NCI-H128 (cell line): ENCODE measurements at regions not wholly inside any gene's neighbourhood (a gene's known extent, or its start where the extent isn't known, plus 50 kb on each side); places are given as distances from the start of the nearest gene placed in this dataset.

ENCODE experiments used
- DNase-seq: peaks from one replicate; lab custom pipeline; 2025; ENCODE audit not compliant: unreplicated experiment; lab: John Stamatoyannopoulos, UW

DNA sequence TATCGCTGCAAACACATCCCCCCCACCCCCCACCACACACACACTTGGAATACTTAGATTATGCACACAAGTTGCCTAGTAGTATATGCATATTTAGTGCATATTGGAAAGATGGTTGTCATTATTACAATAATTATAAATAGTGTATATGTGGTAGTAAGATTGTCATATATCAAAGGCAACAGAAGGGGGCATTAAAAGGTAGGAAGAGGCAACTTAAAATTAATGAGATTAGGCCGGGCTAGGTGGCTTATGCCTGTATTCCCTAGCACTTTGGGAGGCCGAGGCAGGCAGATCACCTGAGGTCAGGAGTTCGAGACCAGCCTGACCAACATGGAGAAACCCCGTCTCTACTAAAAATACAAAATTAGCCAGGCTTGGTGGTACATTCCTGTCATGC is 52.1 kb downstream of the GSC start:
- no peak for DNase-seq

DNA sequence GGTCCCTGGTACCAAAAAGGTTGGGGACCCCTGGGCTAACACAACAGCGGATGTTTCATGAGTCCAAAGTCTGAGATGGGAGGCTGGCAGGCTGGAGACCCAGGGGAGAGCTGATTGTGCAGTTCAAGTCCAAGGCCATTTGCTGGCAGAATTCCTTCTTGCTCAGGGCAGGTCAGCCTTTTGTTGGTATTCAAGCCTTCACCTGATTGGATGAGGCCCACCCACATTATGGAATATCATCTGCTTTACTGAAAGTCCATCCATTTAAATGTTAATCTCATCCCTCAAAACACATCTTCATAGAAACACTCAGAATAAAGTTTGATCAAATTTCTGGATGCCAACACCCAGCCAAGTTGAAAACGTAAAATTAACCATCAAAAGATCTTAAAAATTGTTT is 52.9 kb downstream of the GSC start:
- DNase-seq: no peak

DNA sequence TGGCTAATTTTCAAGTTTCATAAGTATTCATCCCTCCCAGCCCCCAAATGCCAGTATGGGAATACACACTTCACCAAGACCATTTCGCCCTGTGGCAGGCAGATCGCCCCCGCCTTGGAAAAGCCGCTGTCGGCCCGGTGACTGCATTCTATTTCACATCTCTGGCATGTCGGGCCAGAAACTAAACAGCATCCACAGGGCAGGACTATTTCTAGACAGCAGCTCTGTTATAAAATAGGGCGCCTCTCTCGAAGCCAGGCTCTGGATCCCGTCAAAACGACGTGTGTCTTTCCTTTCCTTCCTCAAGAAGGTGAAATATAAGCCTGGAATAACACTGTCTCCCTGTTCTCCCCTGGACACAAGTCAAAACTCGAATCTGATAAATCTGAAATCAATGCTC is 56.8 kb downstream of the GSC start:
- no peak for DNase-seq

DNA sequence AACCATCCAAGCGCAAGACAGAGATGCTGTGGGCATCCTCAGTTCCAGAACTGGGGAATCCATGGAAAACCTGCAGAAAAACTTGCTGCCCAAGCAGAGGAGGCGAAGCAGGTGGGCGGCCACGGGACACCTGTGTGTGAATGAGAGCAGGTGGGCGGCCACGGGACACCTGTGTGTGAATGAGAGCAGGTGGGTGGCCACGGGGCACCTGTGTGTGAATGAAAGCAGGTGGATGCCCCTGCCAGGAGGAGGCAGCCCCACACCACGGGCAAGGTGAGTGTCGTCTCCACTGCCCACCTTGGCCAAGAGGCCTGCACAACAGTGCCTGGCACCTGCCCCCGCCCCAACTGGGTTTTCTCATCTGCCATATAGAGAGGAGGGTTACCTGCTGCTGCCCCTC is 59.2 kb downstream of the GSC start:
- DNase-seq: no peak

DNA sequence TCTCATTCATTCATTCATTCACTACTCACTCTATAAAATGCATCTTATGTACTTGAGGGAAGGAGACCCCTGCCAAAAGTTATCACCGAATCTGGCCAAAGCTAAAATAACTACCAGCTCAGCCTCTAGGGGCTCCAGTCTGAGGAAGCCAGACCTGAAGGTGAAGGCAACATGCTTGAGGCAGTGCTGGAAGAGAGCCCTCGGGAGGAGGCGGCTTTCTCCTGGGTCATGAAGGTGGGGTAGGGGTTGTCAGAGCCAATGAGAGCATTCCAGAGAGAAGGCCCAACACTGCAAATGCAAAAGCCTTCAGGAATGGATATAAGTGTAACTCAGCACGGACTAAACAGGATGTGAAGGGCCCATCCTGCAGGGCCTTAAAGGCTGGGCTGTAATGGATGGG is 62.4 kb downstream of the GSC start:
- DNase-seq: no peak

DNA sequence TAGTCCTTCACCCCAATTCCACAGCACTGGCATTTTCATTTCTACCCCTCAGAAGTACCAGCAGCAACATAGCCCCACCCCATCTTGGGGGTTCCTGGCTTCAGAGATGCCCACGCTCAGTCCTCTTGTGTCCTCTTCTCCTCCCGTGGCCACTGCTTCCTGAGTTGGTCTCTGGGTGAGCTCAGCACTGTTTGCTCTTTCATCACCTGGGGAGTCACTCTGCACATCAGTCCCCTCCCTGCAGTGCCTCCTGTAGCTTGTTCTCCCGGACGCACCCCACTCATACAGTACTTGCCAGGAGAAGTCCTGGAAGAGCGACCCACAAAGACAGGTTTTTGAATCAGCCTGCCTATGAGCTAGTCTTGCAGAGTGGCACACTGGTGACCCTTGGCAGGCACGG is 63.8 kb downstream of the GSC start:
- no peak for DNase-seq

DNA sequence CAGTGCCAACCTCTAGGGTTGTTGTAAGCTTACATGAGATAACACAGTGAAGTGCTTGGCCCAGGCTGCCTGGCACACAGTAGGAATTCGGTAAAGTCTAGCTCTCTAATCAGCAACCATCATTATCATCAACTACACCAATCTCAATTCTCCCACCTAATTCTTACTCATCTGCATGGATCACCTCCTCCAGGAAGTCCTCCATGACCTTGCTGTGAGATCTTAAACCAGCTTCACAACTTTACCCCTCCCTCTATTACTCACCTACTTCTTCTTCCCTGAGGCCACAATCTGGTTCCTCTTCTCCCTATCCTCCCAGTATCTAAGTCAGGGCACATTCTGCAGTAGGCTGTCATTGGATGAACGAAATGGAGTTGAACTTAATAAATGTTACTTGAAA is 67.3 kb downstream of the GSC start:
- DNase-seq: no peak

DNA sequence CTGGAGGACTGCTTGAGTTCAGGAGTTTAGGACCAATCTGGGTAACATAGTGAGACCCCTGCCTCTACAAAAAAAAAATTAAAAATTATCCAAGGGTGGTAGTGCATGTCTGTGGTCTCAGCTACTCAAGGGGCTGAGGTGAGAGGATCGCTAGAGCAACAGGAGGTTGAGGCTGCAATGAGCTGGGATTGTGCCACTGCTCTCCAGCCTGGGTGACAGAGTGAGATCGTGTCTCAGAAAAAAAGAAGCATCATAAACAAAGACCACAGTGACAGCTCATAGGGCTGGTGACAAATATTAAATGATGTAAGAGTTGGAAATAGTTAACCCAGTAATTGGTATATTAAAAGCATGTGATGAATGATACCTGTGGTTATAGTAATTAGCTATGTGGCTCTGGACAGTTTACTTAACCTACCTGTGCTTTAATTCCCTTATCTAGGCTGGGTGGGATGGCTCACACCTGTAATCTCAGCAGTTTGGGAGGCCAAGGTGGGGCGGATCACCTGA is 68.0 kb downstream of the GSC start:
- no peak for DNase-seq

DNA sequence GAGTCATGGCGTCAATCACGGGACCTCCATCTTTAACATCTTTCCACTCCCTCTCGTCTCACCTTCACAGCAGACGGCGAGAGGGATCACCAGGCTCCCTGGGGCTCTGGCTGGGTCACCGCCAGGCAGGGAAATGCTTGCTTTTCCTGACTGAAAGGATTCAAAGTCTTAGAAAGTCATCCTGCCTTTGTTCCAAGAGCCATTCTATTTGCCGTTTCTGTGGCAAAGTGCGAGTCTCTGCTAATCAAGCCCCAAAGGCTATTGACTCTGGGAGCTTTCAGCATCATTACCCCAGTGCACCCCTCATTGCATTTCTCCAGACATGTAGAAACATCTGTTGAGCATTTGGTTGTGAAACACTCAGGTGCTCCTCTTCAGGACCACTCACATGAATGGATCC is 69.6 kb downstream of the GSC start:
- DNase-seq: no peak

DNA sequence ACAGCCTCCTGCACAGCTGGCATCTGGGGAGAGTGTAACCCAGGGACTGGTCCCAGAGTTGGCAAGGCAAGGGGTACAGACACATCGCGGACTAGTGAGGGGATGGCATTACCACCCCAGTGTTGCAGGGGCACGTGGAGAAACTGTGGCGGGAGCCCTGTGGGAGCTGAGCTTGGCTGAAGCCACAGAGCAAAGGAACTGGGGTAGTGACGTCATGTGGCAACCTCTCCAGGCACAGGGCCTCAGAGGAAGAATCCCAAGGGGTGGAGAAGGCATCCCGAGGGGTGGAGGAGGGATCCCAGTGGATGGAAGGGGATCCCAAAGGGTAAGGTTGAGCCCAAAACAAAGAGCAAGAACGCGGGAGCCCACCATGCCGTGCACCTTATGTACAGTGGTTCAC is 70.1 kb downstream of the GSC start:
- no peak for DNase-seq

DNA sequence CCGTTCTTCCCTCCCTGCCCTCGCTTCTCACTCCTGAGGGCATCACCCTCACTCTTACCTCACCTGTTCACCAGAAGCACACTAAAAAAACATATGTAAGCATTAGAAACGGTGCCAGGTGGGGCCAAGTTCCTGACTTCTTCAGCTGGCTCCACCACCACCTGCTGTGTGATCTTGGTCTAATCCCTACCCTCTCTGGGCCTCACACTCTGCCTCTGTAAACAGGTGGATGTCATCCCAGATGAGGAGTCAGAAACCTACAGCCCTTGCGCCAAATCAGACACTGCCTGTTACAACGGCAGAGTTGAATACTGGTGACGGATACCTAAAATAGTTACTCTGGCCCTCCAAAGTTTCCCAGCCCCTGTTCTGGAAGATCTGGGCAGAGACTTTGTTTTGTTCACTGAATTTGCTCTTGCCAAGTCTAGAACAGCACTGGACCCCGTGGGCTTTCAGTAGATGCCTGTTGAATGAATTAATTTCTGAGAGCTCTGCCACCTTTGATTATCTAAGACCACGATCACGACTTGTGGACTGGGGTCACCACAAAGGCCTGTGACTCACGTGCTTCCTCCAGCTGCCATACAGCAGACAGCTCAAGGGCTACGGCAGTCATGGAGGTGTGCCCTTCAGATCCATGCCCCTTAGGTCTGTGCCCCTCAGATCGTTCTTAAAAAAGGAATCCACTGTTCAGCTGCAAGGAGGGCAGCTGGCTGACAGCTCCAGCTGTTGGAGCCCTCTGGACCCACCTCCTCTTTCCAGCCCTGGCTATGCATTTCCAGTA is 71.9 kb downstream of the GSC start:
- DNase-seq: no peak

DNA sequence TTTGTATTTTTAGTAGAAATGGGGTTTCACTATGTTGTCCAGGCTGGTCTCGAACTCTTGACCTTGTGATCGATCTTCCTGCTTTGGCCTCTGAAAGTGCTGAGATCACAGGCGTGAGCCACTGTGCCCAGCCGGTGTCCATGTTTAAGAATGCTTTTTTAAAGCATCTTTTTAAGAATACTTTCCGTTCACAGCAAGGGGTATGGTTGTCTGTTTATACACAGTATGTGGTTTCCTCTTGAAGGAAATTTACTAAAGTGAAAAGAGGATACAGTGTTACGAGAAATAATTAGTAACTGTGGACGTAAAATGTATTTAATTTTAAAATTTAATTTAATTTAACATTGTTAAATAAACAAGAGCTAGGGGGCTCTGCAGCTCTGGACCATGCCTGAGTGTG is 73.4 kb downstream of the GSC start:
- DNase-seq: no peak

DNA sequence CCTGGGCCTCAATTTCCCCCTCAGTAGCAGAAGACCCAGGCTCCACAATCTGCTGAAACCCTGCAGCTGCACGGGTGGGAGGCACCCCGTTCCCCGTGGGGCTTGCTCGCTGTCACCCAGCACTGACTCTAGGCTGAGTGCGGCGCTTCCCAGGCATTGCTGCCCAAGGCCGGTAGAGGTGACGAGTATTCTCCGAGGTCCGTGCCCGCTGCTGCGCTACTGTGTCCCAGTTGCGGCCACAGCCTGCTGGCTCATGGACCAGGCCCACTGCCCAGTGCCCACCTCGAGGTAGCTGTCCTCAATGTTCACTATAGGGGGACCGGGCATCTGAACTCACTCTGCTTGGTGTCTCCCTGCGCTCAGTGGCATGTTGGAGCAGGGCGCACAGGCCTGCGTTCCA is 74.7 kb downstream of the GSC start:
- DNase-seq: no peak

DNA sequence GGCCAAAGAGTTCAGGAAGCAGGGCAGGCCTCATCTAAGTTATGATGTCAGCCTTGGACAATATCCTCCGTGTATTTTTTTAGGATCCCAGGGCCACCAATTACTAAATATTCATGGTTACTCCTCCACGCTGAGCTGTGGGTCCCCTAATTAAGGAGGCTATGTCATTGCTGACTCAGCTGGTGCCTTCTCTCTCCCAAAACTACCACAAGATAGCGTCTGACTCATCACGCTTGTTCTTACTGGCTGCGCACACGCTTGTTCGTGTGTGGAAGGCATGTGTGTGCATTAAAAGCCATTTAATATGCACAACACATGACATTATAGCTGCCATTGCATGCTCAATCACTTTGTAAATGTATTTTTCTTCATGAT is 78.3 kb downstream of the GSC start:
- no peak for DNase-seq

DNA sequence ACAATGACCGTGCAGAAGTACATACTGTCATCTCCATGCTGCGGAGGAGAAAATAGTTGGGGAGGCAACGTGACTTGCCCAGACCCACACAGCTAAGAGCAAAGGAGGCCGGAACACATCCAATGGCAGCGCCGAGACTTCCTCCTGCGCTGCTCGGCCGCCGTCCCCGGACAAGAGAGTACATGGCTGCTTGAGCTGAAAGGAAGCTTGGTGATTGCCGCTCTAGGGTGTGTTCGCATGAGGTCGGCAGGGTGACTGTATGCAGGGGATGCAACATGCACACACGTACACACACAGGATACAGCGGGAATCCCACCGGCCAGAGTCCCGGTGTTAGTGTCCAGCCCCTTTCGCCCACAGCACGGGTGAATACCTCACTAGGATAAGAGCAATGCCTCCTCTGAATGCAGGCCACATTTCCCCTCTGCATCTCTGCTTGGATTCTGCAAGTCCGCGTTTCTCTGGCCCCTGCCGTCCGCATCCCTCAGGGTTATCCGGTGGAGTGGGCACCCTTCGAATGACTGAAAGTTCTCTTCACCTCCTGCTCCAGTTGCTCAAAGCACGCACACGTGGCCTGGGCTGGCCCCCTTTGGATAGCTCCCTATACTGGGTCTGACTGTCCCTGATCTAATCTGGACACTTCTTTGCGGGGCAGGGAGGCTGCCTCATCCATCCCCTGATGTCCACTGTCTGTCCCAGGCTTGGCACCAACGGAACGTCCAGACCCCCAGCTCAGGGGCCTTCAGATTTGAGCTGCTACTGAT is 78.8 kb downstream of the GSC start:
- DNase-seq: no peak

DNA sequence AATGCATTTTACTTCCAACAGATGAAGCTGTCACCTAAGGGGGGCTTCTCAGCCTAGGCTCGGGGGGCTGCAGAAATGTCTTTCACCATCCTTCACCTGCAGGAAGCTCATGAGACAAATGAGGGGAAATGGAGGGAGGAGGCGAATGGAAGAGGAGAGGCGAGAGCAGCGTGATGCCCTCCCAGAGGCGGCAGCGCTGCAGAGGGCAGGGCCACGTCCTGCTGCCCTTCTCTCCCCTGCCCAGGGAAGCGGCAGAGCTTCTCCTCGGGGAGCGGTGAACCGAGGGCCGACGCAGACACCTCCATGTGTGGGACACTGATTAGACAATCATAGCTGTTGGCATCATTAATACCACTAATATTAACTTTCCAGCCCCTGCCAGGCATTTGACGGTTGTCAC is 78.3 kb downstream of the SERPINA3 start:
- no peak for DNase-seq

DNA sequence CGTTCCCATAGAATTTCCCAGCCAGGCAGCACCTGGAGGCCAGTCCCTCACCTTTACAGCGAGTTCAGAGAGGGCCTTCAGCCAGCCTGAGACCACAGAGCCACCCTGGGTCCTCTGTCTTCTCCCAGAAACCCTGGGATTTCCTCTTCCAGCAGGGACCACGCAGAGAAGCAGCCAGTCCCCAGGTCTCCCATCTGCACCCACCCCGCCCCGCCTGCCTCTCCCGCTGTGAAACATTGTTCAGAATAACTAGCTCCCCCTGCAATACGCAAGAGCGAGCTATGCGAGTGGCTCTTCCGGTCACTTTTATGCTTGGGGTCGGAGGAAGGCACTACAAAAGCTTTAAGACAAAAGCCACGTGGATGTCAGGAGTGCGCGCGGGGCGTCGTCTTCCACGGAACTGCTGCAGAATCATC is 77.8 kb downstream of the SERPINA3 start:
- no peak for DNase-seq

DNA sequence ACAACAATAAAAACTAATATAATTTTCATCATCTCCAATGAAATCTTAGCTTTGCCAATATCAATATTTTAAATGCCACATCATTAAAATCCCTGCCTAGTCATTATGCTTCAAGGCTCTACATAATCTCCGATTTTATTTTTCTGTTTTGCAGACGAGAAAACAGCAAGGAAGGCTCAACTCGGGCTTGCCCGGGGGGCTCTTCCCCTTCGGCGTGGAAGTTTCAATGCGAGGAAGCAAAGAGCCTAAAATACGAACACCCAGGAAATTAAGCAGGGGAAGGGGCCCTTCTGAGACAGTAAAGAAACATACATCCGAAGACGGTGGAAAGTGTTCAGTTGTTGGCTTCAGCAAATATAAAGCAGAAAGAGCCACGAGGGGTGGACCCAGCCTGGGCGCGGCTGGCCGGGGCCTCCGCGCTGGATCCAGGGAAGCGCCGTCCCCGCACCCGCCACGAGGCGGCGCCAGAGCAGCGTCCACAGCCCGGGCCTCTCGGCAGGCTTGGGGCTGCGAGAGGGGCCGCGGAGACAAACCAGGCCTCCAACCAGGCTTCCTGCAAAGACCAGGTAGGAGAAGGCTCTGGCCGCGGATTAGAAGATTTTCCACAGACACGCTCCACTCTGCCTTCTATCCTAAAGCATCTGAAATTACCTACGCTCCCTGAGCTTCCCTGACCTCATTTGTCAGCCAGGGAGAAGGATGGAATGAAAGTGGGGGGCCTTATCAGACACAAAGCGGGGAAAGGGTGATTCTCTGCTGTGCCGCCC is 77.2 kb downstream of the SERPINA3 start:
- peak; percentile 38 for DNase-seq

DNA sequence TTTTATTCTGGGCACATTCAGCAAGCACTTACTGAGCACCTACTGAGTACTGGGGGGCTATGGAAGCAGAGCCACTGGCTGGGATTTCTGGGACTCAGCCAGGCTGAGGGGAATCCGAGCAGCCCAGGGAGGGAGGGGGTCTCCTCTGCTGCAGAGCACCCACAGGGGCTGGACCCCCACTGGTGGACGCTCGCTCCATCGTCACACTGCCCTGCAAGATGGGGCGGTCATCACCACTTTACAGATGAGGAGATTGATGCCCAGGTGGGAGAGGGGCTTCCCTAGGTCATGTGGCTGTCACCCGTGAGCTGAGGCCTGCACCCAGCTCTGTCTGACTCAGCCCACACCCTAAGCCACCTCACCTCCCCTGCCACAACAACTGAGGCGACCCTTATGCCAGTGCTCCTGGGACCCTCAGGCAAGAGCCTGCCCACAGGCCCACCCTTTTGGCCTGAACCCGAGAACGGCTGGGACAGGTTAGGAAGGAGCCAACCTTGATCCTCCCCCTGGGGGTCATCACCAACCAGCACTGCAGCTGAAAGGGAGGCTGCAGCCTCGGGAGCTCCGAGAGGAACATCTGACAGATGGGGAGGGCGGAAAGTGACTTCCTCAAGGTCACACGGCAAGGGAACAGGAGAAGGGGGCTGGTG is 74.4 kb downstream of the SERPINA3 start:
- no peak for DNase-seq

DNA sequence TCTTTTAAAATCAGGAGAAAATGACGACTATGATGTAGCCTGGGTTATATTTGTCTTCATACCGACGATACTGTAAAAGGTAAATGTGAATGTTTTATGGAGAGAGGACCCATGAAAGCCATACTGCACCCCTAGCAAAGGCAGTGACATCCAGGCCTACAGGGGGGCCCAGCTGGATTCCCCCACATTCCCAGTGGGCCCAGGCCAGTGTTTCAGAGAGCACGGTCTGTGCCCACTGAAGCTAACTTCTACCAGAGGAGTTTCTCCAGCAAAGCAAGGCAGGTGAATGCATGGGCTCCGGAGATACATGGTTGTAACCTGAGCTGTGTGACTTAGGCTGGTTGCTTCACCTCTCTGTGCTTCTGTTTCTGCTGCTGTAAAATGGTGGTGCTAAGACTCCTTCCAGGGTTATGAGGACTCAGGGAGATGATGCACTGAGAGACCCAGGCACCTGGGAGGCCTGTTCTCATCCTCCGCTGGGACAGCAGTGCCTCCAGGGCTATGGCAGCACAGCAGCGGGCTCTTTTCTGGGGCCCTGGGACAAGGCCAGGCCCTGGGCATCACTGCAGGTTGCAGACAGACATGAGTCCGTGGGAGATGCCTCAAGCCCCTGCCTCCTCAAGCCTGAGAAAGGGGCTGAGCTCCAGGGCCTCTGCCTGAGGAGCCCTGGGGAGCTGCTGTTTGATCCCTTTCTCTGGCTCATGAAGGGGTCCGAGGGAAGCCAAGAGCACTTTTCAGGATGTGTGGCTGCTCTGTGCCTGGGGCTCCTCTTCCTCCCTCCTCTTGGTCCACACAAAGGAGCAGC is 73.7 kb downstream of the SERPINA3 start:
- no peak for DNase-seq
